ENCODE measurements at regions not wholly inside any gene's neighbourhood (a gene's known extent, or its start where the extent isn't known, plus 50 kb on each side); places are given as distances from the start of the nearest gene placed in this dataset.
"Not testable (repeated sequence)": the region's sequence is repeated elsewhere in the genome, so short reads cannot be mapped to it uniquely, and the experiment has no call there.

DNA sequence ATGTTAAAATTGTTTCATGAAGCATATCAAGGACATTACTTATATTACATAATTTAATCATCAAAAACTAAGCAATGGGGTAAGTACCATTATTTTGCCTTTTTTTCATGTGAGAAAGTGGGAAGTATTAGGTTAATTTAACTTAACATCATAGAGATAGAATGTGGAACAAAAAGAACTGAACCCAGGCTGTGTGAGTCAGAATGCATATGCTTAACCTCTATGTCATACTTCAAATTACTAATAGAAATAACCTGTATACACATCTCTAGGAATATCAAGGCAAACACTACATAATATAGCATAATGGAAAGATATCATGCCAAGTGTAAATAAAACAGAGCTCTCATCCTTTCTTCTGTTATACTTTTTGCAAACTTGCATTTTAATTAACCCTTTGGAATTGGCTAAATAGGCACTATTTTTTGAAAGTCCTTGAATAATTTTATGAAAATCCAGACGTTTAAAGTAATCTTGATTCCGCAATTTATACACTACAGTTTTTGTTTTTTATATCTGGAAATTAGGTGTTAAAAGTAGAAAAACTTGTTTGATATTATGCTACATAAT lies 777.7 kb downstream of the SLC6A15 start:
- DNase-seq (ENCODE audit: low spot score) = no peak

DNA sequence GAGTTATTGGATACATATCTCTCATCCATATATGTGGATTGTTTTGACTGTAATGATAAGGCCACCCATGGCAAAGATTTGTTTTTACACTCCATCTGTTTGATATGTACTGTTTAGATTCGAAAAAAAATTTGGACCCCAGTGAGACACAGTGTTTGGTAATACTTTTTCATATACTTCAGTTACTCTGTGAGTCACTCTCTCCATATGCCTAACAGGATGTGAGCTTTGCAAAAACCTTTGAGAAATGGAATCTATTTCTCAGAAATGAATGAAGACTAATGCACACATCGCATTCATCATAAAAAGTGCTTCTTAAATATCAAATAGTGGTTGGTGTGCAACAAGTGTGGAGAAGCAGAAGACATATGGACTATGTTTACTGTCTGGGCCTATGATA lies 781.5 kb downstream of the SLC6A15 start:
- no peak for DNase-seq (ENCODE audit: low spot score)

DNA sequence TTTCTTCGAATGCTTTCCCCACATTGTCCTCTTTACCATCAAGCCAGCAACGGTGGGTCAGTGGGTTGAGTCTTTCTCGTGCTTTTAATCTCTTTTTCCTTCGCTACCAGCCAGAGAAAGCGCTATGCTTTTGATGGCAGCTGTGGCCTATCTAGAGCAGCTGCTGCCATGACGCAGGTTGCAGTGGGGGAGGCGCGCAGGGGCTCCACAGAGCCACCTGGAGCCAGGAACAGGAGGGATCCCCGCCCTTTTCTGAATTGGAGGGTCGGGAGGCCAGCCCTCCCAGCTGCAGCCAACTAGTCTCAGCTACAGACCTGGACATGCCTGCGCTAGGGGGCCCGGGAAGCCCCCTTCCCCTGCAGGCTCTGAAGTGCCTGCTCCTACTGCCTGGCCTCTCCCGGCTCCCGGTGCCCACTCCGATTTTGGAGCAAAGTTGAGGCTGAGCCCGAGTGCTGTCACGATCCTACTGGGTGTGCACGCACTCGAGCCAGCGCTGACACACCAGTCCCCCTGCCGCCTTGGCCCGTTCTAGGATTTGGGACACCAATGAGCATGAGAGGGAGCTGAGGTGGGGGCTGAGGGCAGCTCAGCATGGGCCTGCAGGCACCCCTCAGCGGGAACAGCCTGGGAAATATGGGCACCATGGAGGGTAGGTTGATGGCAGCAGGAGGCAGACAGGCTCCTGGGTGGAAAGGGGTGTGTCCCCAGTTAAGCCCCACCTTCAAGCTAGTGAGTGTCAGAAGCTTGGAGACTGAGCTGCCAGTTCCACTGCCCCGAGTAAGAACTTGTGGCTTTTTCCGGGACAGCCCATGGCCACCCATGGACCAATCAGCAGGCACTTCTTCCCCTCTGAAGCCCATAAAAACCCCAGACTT lies 784.2 kb downstream of the SLC6A15 start:
- no peak for DNase-seq (ENCODE audit: low spot score)

DNA sequence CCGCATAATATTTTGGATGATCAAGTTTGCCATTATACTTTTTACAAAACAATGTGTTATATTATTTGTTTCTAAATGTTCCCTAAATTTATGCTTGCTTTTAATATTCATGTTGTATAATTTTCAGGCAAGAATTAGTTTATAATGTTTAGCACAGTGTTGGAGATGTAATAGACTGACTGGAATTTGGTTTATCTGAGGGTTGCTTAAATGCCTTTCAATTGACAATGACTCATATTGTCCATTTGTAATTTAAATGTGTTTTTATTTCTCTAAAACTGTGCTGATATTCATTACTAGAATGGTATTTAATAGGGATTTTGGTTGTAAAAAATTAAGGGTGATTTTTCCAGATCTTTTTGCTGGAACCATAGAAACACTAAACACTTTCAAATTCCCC lies 788.4 kb downstream of the SLC6A15 start:
- DNase-seq (ENCODE audit: low spot score) = no peak

DNA sequence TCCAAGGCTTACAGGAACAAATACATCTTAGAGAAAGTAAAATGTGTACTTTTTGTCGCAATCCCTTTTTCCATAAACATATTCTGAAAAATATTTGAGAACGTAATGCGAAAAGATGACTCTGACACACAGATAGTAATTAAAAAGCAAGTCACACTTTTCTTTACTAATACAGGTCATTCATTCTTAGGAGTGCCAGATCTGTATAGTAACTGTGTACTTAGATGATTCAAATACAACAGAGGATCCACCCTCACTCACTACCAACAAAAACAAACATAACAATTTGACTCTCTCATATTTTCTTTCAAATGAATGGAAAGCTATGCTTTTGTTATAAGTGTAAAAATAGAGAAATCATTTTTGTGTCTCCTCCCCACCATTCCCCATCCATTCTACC lies 795.4 kb downstream of the SLC6A15 start:
- DNase-seq (ENCODE audit: low spot score) = no peak

DNA sequence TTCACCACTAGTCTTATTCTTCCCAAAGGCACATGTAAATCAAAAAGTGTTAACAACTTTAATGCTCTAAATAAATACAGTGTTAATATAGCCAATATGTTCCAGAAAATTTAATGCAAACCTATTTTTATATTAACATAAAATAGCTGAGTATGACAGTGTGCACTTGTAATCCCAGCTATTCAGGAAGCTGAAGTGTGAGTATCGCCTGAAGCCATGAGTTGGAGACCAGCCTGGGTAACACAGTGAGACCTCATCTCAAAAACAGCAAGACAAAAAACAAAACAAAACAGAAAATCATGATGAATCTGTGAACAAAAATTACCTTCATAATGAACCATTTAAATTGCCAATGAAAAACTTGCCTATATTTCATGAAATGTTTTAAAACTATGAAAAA lies 798.9 kb downstream of the SLC6A15 start:
- DNase-seq (ENCODE audit: low spot score) = no peak

DNA sequence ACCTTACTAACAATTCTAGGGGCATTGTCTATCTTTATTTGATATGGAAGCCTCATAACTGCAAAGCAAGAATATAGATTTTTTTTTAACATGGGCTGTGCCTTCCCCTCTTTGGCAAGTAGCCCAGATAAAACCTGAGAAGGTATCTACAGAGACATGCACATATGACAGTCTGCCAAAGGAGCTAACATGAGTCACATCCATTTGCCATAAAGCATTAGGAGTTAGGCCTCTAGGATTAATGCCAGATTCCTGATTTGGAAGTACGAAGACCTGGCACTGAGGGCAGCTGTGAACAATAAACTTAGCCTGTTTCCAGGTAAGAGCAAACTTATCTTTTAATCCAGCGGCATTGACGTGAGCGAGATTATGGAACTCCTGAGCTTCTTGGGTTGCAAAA lies 808.7 kb downstream of the SLC6A15 start:
- DNase-seq (ENCODE audit: low spot score) = not testable (repeated sequence)

DNA sequence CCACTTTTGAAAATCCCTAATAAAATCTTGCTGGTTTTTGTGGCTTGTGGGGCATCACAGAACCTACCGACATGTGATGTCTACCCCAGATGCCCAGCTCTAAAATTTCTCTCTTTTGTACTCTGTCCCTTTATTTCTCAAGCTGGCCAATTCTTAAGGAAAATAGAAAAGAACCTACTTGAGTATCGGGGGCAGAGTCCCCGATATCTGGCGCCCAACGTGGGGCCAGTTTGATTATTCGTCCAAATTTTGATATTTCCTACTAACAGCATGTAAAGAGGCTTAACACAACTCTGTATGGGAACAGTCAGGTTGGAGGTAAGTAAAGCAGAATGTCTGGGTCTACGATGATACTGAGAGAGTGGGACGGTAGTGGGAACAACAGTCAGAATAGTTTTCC lies 810.6 kb downstream of the SLC6A15 start:
- not testable (repeated sequence) for DNase-seq (ENCODE audit: low spot score)

DNA sequence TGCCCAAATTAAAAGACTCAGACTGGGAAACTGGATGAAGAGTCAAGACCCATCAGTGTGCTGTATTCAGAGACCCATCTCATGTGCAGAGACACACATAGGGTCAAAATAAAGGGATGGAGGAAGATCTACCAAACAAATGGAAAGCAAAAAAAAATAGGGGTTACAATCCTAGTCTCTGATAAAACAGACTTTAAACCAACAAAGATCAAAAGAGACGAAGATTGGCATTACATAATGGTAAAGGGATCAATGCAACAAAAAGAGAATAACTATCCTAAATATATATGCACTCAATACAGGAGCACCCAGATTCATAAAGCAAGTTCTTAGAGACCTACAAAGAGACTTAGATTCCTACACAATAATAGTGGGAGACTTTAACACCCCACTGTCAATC lies 813.0 kb downstream of the SLC6A15 start:
- DNase-seq (ENCODE audit: low spot score) = not testable (repeated sequence)

DNA sequence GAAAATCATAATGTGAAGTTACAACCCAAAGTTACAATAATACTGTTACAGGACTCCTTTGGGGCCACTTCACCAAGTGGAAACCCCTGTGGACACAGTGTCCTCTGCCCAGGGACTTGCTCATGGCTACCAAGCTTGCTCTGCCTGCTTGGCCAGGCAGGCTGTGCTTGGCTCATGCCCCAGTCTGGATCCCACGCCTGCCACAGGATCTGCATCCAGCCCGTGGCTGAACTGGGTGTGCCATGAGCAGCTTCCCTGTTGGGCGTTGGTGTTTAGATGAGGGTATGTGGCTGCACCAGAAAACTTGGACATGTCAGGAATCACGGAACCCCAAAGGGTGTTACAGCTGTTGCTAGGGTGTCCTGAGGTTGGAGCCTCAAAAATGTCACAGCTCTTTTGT lies 820.9 kb downstream of the SLC6A15 start:
- no peak for DNase-seq (ENCODE audit: low spot score)

DNA sequence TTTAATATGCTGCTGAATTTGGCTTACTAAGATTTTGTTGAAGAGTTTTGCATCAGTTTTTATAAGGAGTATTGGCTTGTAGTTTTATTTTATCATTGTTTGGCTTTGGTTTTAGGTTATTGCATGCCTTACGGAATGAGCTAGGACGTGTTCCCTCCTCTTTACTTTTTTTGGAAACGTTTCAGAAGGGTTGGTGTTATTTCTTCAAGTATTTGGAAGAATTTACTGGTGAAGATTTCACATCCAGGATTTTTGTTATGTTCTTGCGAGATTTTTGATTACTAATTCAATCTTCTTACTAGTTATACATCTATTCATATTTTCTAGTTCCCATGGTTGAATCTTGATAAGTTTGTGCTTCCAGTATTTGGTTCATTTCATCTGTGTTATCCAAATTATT lies 823.2 kb downstream of the SLC6A15 start:
- DNase-seq (ENCODE audit: low spot score) = no peak

DNA sequence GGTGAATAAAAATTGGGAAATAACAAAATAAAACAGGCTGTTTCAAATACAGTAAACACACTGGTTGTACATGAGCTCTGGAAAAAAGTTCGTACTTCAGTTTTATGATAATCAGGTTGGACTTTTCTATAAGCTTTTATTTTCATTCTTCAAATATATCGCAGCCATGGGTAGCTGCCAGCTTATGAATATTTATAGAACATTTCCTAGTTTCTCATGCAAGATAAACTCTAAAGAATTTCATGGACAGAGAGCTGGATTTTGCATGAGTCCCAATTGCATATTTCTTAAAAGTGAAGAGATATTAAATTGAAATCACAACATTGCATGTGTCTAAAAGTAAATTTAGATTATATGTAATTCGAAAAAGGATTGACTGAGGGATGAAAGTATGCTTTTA lies 827.6 kb downstream of the SLC6A15 start:
- DNase-seq (ENCODE audit: low spot score) = no peak

DNA sequence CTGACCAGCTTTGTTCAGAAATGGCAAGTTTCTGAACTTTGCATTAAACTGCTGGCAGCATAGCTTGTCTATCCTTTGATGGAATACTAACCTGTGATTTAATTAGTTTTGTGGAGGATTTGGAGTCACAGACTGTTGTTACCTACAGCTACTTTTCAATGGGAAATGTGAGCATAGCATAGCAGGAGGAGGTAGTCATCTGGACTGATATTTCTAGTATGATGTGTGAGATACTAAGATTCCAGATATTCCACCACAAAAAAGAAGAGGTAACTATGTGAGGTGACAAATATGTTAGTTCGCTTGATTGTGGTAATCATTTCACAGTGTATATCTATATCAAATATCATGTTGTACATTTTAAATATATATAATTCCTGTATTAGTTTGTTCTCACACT lies 833.0 kb downstream of the SLC6A15 start:
- DNase-seq (ENCODE audit: low spot score) = no peak

DNA sequence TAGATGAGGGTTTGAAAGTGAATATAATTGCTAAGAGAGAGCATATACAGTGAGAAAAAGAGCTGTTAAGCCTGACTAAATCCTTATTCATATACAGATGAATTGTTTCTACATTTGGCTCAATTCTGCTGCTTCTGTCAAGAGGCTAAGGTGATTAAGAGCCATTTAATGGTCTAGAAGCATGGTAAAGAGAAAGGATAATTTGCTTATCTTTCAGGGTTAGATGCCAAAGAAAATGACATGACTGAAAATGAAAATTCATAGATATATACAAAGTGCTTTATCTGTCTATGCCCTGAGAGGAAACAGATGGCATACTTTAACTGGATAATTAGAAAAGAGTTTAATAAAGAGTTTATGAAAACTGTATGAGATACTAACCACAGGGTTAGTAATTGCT lies 834.9 kb downstream of the SLC6A15 start:
- no peak for DNase-seq (ENCODE audit: low spot score)

DNA sequence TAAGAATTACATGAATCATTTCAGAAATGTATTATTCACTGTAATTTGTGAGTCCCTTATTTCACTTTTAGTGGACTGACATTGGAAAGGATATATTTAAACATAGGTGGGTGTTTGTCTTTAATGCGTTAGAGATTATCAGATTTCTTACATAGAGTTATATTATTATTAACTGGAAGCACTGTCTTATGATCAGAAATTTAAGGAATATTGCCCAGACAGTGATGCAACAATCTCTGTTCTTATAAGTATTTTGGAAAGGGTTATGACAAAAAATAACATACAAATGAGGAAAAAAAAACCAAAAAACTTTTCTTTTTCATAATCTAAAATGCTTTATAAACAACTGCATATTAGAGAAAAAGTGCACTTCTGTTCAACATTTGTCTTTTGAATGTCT lies 836.6 kb downstream of the SLC6A15 start:
- no peak for DNase-seq (ENCODE audit: low spot score)

DNA sequence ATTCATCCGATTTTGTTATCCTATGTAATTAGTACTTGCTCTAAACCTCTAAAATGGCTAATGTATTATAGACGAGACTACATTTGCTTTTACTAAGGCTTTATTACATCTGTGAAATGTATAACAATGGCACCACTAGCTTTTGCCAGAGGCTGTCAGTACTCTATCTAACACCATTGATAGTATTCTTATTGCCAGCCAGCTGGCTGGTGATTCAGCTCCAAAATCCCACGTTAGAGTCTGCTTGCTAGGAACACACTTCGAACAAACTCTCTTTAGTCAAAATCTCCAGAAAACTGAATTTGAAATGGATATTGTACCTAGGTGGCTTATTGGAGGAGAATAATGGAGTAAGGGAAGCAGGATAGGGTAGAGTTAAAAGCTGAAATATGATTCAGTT lies 839.2 kb downstream of the SLC6A15 start:
- no peak for DNase-seq (ENCODE audit: low spot score)

DNA sequence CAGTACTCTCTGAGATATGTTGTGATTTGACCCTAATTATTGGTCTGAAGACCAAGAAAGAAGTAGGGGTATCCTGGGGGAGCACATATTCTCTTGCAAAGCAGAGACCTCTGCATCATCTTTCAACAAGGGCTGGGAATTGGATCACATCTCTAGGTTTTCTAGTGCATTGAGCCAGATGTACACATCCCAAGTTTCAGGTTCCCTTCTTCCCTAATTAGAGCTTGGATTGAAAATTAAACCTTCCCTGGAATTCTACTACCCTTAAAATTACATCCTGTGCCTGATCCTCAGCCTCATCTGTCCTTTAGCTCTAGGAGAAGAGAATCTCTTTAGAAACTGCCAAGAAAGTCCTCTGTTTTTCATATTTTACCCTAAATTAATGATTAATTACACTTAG lies 839.6 kb downstream of the SLC6A15 start:
- DNase-seq (ENCODE audit: low spot score) = no peak

DNA sequence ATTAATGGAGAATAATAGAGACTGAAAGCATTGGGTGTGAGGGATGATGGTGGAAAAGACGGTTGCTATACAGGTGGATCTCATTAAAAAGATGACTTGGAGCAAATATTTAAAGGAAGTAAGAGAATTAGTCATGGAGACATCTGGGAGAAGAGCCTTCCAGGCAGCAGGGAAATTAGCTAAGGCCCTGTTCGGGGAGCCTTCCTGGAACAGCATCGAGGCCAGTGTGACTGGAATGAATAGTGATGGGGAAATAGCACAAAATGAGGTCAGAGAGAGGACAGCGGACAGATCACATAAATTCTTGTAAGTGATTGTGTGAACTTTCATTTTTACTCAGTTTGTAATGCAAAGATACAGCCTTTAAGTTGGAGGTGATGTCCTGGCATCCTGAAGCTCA lies 842.3 kb downstream of the SLC6A15 start:
- DNase-seq (ENCODE audit: low spot score) = no peak

DNA sequence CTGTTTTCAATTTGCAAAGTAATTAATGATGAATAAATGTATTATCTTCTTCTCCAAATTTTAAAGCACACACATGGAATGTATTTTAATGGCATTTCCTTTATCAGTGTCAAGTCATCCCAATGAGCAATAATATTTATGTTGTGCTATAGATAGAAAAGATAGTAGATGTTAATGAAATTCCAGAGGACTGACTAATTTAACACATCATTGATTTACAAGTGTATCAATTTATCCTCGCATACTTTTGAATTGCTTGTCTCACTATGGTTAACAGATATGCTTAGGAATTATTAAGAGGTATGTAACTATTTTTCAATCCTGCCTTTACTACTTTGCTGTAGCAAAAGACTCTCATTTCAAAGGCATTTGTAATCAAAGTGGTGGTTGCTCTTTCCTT lies 842.9 kb downstream of the SLC6A15 start:
- no peak for DNase-seq (ENCODE audit: low spot score)

DNA sequence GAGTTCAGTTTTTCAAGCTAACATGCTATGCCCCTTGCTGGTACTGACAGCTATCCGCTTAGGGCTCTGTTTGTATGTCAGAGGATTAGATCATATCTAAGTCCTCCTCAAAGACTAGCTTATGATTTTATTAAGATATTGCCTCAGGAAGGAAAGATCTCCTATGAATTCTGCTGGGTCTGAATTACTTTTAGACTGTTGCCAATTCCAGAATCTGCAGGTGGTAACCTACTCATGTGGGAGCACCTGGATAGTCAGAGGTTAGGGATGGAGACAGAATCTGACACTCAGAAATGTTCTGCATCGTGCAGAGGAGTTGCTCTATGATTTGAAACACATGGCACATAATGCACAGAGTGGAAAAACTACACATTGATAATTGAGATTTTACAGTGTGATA lies 843.4 kb downstream of the SLC6A15 start:
- no peak for DNase-seq (ENCODE audit: low spot score)

DNA sequence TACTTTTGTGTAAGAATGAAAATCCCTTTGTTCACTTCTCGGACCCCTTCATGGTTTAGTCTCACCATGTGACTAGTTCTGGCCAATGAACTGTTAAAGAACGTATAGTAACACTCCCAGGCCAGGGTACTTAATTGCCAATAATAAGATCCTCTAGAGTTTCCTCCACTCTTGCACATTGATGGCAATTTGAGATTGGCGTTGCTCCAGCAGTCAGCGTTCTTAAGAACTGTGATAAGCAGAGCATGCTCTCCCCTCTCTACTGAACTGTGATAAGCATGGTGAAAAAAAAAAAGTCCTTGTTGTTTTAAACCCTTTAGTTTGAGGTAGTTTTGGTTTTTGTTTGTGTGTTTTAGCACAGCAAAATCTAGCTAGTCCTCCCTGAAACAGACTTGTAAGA lies 854.5 kb downstream of the SLC6A15 start:
- no peak for DNase-seq (ENCODE audit: low spot score)

DNA sequence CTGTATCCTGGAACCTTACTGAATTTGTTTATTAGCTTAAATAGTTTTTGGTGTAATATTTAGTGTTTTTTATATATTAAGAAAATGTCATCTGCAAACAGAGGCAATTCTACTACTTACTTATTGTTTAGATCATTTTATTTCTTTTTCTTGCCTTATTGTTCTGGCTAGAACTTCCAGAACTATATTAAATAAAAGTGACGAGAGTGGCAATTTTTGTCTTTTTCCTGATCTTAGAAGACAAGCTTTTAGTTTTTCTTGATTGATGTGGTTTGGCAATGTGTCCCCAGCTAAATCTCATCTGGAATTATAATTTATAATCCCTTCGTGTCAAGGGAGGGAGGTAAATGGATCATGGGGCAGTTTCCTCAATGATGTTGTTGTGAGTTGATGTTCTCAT lies 857.8 kb downstream of the SLC6A15 start:
- DNase-seq (ENCODE audit: low spot score) = no peak

DNA sequence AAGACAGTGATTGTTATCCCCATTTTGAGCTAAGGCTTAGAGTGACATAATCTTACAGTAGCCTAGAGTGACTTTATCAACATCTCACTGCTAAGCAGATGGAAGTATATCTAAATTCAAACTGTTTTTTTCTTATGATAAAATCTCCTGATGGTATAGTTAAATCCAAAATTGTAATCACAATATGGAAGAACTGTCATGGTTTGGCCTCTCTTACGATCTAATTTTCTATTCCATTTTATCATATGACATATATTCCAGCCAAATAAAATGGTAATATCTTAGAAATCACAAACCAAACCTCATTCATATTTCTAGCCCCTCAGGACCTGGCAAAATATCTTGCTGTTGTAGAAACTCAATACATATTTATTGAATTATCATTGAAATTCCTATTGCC lies 864.7 kb downstream of the SLC6A15 start:
- no peak for DNase-seq (ENCODE audit: low spot score)

DNA sequence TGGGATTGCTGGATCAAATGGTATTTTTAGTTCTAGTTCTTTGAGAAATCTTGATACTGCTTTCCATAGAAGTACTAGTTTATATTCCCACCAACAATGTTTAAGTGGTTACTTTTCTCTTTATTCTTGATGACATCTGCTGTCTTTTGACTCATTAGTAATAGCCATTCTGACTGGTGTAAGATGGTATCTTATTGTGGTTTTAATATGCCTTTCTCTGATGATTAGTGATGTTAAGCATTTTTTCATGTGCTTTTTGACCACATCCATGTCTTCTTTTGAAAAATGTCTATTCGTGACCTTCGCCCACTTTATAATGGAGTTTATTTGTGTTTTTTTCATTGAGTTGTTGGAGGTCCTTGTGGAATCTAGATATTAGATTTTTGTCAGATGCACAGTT lies 865.7 kb downstream of the SLC6A15 start:
- no peak for DNase-seq (ENCODE audit: low spot score)
